ENCODE measurements at regions not wholly inside any gene's neighbourhood (a gene's known extent, or its start where the extent isn't known, plus 50 kb on each side); places are given as distances from the start of the nearest gene placed in this dataset.

- TF ChIP-seq CTCF (IDR thresholded peaks at IDR 0.05; ENCODE audit: low read length) (no peak), EZH2 (optimal IDR thresholded peaks at IDR 0.05; ENCODE audit: low read depth, low read length) (no peak), EZH2phosphoT487 (IDR thresholded peaks at IDR 0.05; ENCODE audit: low read length) (no peak)
These were observed 307.2 kb upstream of the CNTN3 start for GRCh38 chr3:74921676-74922075.

Measured in MM.1S (cell line).